Stimulated activated effector memory CD8-positive, alpha-beta T cell treated with anti-CD3 and anti-CD28 coated beads, Interleukin-12 subunit alpha, Interleukin-12 subunit beta, amount 100 ng/mL, for 72 hours (primary cell): ENCODE measurements at regions not wholly inside any gene's neighbourhood (a gene's known extent, or its start where the extent isn't known, plus 50 kb on each side); places are given as distances from the start of the nearest gene placed in this dataset.
"Not testable (repeated sequence)": the region's sequence is repeated elsewhere in the genome, so short reads cannot be mapped to it uniquely, and the experiment has no call there.

Source experiments
- ATAC-seq: fragments of 150-1000 bp; cut with Tn5 transposase; 2 replicates; pipeline ENCODE4 v1.10.0; 2021
- DNase-seq, 2 donors: peaks; one replicate each; pipeline ENCODE4 v3.0.0; 2021 to 2022; ENCODE audit warnings: low spot score in 2 of 2
- H3K27ac Mint-ChIP-seq: one replicate; pipeline ENCODE4 v1.8.0; 2022; ENCODE audit warnings: mild to moderate bottlenecking, mixed read lengths
- H3K36me3 Mint-ChIP-seq: one replicate; pipeline ENCODE4 v1.8.0; 2022; ENCODE audit warnings: mild to moderate bottlenecking, mixed read lengths
- H3K4me1 Mint-ChIP-seq: one replicate; pipeline ENCODE4 v1.8.0; 2022; ENCODE audit warnings: mixed read lengths
- H3K4me3 Mint-ChIP-seq: one replicate; pipeline ENCODE4 v1.8.0; 2022; ENCODE audit warnings: mild to moderate bottlenecking, mixed read lengths
- H3K9me3 Mint-ChIP-seq: one replicate; pipeline ENCODE4 v1.8.0; 2022; ENCODE audit warnings: mixed read lengths

DNA sequence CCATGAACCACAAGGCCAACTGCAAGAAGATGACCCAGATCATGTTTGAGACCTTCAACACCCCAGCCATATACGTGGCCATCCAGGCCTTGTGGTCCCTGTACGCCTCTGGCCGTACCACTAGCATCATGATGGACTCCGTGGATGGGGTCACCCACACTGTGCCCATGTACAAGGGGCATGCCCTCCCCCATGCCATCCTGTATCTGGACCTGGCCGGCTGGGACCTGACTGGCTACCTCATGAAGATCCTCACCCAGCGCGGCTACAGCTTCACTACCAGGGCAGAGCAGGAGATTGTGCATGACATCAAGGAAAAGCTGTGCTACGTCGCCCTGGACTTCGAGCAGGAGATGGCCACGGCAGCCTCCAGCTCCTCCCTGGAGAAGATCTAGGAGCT lies 153.7 kb downstream of the CAVIN4 start:
- DNase-seq (no peak), ATAC-seq (peak; percentile 24)
- no peak overlapping the region for H3K4me3 Mint-ChIP-seq
- no peak overlapping the region for H3K27ac Mint-ChIP-seq
- H3K4me1 Mint-ChIP-seq: no peaks in the 10 kb centered on the region
- no peaks in the 10 kb centered on the region for H3K36me3 Mint-ChIP-seq
- H3K9me3 Mint-ChIP-seq: peaks cover 4% of the 10 kb centered on the region

DNA sequence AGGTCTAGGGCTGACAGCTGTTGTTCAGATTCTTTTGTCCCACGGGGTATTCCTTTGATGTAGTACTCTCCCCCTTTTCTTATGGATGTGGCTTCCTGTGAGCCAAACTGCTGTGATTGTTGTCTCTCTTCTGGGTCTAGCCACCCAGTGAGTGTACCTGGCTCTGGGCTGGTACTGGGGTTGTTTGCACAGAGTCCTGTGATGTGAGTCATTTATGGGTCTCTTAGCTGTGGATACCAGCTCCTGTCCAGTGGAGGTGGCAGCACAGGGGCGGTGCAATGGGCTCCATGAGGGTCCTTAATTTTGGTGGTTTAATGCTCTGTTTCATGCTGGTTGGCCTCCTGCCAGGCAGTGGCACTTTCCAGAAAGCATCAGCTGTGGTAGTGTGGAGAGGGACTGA lies 161.3 kb downstream of the CAVIN4 start:
- no peak for ATAC-seq
- peaks cover 13% of the 10 kb centered on the region for H3K9me3 Mint-ChIP-seq
- no peaks in the 10 kb centered on the region for H3K36me3 Mint-ChIP-seq
- no peak overlapping the region for H3K4me3 Mint-ChIP-seq
- H3K4me1 Mint-ChIP-seq: no peaks in the 10 kb centered on the region
- no peak for DNase-seq
- no peak overlapping the region for H3K27ac Mint-ChIP-seq

DNA sequence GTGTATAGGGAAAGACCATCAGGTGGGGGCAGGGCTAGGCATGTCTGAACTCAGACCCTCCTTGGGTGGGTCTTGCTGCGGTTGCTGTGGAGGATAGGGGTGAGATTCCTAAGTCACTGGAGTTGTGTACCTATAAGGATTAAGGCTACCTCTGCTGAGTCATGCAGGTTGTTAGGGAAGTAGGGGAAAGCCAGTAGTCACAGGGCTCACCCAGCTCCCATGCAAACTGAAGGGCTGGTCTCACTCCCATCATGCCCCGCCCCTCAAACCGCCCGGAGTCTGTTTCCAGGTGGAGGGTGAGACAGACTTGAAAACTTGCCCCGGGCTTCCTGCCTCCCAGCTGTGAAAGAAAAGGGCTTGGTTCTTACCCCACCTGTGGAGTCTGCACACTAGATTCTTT lies 161.8 kb downstream of the CAVIN4 start:
- Mint-ChIP-seq H3K27ac (no peak overlapping the region), H3K4me1 (no peaks in the 10 kb centered on the region), H3K9me3 (peaks cover 13% of the 10 kb centered on the region), H3K4me3 (no peak overlapping the region), H3K36me3 (no peaks in the 10 kb centered on the region)
- DNase-seq (no peak), ATAC-seq (no peak)

DNA sequence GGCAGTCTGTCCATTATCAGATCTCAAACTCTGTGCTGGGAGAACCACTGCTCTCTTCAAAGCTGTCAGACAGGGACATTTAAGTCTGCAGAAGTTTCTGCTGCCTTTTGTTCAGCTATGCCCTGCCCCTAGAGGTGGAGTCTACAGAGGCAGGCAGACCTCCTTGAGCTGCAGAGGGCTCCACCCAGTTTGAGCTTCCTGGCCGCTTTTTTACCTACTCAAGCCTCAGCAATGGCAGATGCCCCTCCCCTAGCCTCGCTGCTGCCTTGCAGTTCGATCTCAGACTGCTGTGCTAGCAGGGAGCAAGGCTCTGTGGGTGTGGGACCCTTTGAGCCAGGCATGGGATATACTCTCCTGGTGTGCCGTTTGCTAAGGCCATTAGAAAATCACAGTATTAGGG lies 171.1 kb downstream of the CAVIN4 start:
- H3K4me1 Mint-ChIP-seq, ATAC-seq, H3K36me3 Mint-ChIP-seq, H3K27ac Mint-ChIP-seq, DNase-seq, H3K9me3 Mint-ChIP-seq, H3K4me3 Mint-ChIP-seq: not testable (repeated sequence)

DNA sequence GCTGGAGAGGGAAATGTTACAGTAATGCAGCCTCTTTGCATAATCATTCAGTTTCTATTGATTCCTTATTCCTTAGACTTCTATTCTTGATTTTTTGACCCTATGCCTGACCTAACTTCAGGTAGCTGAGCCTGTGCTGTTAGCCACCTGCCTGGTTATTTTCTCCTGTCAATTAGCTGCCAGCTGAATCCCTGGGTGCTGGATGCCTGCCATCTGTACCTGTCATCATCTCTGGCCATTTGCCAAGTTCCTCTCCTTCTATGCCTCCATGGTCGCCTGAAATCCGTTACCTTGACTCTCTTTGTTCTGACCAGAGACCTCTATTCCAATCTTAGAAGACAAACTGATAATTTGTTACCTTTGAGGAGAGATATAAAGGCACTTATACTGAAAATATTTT lies 178.3 kb downstream of the CAVIN4 start:
- H3K36me3 Mint-ChIP-seq: no peaks in the 10 kb centered on the region
- peaks cover 9% of the 10 kb centered on the region for H3K9me3 Mint-ChIP-seq
- no peak overlapping the region for H3K27ac Mint-ChIP-seq
- DNase-seq: no peak
- H3K4me3 Mint-ChIP-seq: no peak overlapping the region
- no peak for ATAC-seq
- H3K4me1 Mint-ChIP-seq: no peaks in the 10 kb centered on the region

DNA sequence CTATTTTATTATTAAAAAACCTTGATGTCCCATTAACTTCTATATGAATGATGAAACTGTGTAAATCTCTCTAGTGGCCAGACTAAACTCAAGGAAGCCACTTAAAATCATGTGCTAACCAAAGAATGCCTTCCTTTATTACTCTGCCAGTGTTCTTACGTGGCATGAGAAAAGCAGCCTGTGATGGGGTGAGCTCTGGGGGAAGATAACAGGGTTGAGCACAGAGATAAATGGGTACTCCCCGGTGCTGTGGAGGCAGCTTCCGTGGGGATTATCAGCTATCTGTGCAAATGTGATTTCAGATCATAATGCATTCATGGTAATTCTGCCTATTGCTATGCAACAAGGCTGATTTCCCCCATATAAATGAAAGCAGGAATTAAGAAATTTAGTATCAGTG lies 181.3 kb downstream of the CAVIN4 start:
- ATAC-seq (no peak), DNase-seq (no peak)
- no peak overlapping the region for H3K27ac Mint-ChIP-seq
- H3K36me3 Mint-ChIP-seq: no peaks in the 10 kb centered on the region
- no peak overlapping the region for H3K4me3 Mint-ChIP-seq
- H3K9me3 Mint-ChIP-seq: peaks cover 9% of the 10 kb centered on the region
- no peaks in the 10 kb centered on the region for H3K4me1 Mint-ChIP-seq

DNA sequence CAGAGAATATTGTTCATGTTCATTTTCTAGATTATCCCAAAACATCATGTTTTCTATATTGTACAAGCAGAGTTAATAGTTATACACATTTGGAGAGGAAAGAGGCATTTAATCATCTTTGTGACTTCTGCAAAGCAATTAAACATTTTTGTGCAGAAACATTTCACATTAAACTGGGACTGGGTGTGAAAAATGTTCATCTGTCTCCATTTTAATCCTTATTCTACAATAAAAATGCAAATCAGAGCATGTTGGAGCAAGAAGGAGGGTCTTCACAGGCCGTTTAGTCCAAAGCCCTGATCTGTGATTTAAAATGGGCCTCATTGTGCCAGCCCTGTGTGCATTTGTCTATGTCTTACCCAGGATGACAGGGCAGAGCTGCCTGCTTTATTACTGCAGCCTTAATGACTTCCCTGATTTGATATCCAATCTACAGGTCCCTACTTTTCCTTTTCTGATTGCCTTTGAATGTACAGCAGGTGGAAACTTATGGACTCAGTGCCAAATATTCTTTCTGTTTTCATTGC lies 183.5 kb downstream of the CAVIN4 start:
- H3K9me3 Mint-ChIP-seq: peaks cover 2% of the 10 kb centered on the region
- H3K36me3 Mint-ChIP-seq: no peaks in the 10 kb centered on the region
- H3K4me3 Mint-ChIP-seq: no peak overlapping the region
- ATAC-seq (no peak), DNase-seq (no peak)
- H3K27ac Mint-ChIP-seq: no peak overlapping the region
- H3K4me1 Mint-ChIP-seq: no peaks in the 10 kb centered on the region

DNA sequence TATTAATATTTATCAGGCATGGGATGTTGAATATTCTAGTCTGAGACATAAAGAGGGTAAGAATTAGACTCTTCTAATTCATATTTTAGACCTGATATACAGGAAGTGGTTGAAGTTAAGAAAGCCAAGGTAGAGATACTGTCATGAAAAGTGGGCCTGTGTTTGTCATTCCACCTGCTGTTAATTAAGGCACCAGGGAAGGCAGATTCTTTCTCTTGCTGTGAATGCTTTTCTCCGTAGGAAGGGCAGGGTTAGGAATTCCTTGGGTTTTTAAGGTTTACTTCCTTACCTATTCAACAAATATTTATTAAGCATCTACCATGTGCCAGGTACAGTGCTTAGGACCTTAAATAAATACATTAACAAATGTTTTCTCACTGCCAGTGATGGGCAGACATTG lies 196.4 kb downstream of the CAVIN4 start:
- DNase-seq (no peak), ATAC-seq (no peak)
- H3K4me3 Mint-ChIP-seq: no peak overlapping the region
- no peak overlapping the region for H3K27ac Mint-ChIP-seq
- H3K36me3 Mint-ChIP-seq: no peaks in the 10 kb centered on the region
- peaks cover 9% of the 10 kb centered on the region for H3K9me3 Mint-ChIP-seq
- no peaks in the 10 kb centered on the region for H3K4me1 Mint-ChIP-seq

DNA sequence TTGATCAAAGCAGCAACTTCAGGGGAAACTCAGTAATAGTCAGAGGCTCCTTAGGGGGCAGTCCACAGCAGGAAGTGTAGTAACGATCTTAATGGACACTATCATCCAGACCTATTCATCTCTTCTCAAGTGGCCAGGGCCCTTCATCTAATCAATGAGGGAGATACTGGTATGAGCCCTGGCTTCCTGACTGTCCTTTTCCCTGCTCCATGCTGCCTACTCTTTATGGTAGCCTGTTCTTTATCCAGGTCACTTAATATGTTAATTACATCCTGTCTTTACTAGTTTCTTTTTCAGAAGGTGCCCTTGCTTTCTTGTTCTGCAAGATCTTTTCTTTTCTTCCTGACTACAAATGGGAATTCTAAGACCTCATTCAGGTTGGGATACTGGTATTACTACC lies 197.1 kb downstream of the CAVIN4 start:
- Mint-ChIP-seq H3K4me1 (no peaks in the 10 kb centered on the region), H3K4me3 (no peak overlapping the region), H3K27ac (no peak overlapping the region), H3K9me3 (peaks cover 9% of the 10 kb centered on the region), H3K36me3 (no peaks in the 10 kb centered on the region)
- ATAC-seq (no peak), DNase-seq (no peak)

DNA sequence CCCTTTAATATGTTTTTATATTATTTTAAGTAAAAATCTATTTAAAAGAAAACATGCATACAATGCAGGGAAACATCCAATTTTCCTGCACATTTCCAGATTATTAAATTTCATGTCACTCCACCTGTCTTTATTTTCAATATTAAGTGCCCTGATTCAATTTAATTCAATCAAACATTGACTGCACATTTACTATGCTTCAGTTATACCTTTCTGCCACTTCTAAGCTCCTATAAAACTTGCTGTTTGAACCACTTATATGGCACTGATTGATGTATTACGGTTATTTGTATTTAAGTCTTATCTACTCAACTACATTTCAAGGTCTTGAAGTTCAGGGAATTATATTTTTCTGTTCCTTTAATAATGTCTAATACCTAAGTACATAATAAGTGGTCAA lies 198.0 kb downstream of the CAVIN4 start:
- peaks cover 7% of the 10 kb centered on the region for H3K9me3 Mint-ChIP-seq
- no peaks in the 10 kb centered on the region for H3K4me1 Mint-ChIP-seq
- no peak overlapping the region for H3K4me3 Mint-ChIP-seq
- no peaks in the 10 kb centered on the region for H3K36me3 Mint-ChIP-seq
- no peak for DNase-seq
- H3K27ac Mint-ChIP-seq: no peak overlapping the region
- ATAC-seq: no peak

DNA sequence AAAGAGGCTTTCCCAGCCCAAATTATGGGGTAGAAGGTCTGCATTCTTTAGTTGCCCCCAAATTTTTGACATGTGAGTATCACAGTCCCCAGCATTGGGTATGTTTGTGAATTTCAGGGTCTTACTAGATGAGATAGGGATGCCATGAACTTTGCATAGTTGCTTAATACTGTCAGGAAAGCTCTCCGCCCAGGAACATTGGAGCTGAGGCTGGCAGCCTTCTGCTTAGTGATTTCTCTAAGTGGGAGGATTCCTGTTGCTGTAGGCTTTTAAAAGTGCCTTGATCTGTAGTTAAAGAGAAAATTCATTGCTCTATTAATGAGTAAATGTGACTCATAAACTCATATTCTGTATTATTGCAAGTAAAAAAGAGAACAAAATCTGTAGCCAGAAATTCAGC lies 206.9 kb downstream of the CAVIN4 start:
- Mint-ChIP-seq H3K36me3 (no peaks in the 10 kb centered on the region), H3K9me3 (peaks cover 9% of the 10 kb centered on the region), H3K27ac (no peak overlapping the region), H3K4me1 (no peaks in the 10 kb centered on the region), H3K4me3 (no peak overlapping the region)
- no peak for ATAC-seq
- DNase-seq: no peak

DNA sequence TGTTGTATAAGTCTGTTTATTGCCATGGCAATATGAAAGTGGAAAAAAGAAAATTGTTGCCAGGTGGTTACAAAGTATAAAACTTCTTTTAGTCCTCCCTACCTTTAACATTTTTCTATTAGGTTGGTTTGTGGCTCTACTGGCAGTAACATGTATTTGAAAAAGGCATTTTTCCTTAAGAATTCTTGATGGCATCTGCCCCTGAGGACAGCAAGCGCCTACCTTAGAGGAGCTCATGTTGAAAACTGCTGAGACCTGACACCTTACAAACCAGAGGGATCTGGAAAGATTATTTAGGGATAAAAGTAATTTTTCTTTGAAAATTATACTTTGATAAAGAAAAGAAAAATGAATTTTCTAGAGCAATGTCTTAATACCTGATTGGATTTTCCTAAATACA lies 208.1 kb downstream of the CAVIN4 start:
- no peaks in the 10 kb centered on the region for H3K4me1 Mint-ChIP-seq
- no peak for ATAC-seq
- DNase-seq: no peak
- H3K4me3 Mint-ChIP-seq: no peak overlapping the region
- peaks cover 9% of the 10 kb centered on the region for H3K9me3 Mint-ChIP-seq
- no peaks in the 10 kb centered on the region for H3K36me3 Mint-ChIP-seq
- no peak overlapping the region for H3K27ac Mint-ChIP-seq

DNA sequence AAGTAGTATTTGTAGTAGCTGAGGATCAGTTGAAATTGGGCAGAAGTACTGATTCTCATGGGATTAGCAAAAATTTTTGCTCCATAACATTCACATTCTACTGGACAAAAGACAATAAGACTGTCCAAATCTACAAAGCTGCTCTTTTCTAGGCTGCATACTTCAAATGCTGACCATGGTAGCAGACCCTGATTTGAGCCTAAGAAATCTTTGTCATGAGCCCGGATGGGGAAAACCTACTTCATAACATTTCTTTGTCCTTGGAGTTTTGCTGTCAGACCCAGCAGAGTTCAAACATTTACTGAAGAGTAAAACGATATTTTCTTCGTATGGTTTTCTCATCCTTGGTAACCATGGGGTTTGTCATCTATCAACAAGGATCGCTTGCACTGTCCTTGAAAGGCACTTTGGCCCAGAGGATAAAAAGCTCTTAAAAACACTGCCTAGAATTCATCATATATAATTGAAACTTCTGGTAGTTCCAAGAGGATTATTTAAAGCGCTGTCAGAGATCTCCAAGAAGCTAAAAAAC lies 216.9 kb downstream of the CAVIN4 start:
- Mint-ChIP-seq H3K27ac (no peak overlapping the region), H3K4me1 (no peaks in the 10 kb centered on the region), H3K36me3 (no peaks in the 10 kb centered on the region), H3K9me3 (no peaks in the 10 kb centered on the region), H3K4me3 (no peak overlapping the region)
- no peak for ATAC-seq
- no peak for DNase-seq

DNA sequence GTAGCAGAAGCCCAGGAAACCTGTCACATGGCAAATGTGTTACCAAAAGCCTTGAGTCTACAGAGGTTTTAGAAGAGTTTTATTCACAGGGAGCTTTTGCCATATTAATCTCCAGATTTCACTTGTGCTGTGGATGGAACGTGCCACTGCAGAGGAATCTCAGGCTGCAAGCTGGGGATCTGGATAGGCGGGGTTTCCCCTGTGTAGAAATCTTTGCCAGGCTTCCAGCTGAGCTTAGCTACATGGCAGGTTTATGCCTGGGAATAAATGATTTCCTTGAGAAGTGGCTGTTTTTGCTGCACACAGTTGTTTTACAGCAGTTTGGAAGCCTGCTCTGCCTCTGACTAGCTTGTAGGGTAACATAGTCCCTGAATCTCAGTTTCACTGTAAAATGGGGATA lies 224.6 kb upstream of the PLPPR1 start:
- peaks cover 2% of the 10 kb centered on the region for H3K9me3 Mint-ChIP-seq
- H3K27ac Mint-ChIP-seq: no peak overlapping the region
- H3K36me3 Mint-ChIP-seq: no peaks in the 10 kb centered on the region
- H3K4me1 Mint-ChIP-seq: no peaks in the 10 kb centered on the region
- no peak overlapping the region for H3K4me3 Mint-ChIP-seq
- DNase-seq: no peak
- no peak for ATAC-seq

DNA sequence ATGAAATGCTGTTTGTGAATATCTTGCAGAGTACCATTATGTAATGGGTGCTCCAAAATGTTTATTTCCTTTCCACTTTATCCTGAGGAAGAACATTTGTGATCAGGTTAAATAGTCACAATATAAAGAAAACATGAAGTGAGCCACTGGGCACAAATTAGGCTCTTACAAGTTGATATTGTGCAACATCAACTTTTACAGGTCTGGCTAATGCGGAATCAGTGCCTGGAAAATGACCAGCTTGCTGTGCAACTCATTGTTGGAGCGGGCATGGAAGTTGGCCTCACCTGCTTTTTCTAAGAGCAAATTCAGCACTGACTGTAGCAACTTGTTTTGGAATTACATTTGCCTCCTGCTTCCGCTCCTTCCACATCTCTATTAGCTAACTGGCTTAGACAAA lies 216.9 kb upstream of the PLPPR1 start:
- H3K4me1 Mint-ChIP-seq: no peaks in the 10 kb centered on the region
- H3K4me3 Mint-ChIP-seq: no peak overlapping the region
- ATAC-seq (no peak), DNase-seq (no peak)
- peaks cover 5% of the 10 kb centered on the region for H3K9me3 Mint-ChIP-seq
- no peak overlapping the region for H3K27ac Mint-ChIP-seq
- H3K36me3 Mint-ChIP-seq: no peaks in the 10 kb centered on the region

DNA sequence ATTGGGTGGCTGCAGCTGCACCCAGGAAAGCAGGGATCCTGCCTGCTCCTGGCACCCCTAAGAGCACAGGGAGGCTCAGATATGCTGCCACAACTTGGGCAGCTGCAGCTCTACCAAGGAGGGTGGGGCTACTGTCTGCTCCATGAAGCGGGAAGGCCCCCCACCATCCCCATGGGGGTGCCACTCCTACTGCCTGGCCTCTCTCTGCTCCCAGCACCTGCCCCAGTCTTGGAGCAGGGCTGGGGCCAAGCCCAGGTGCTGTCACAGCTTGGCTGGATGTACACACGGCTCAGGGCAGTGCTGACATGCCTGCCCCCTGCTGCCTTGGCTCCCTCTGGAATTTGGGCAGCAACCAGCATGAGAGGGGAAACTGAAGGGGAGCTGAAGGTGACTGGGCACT lies 214.7 kb upstream of the PLPPR1 start:
- no peak for DNase-seq
- H3K27ac Mint-ChIP-seq: no peak overlapping the region
- H3K4me1 Mint-ChIP-seq: no peaks in the 10 kb centered on the region
- no peak overlapping the region for H3K4me3 Mint-ChIP-seq
- peaks cover 5% of the 10 kb centered on the region for H3K9me3 Mint-ChIP-seq
- peak; percentile 19 for ATAC-seq
- no peaks in the 10 kb centered on the region for H3K36me3 Mint-ChIP-seq

DNA sequence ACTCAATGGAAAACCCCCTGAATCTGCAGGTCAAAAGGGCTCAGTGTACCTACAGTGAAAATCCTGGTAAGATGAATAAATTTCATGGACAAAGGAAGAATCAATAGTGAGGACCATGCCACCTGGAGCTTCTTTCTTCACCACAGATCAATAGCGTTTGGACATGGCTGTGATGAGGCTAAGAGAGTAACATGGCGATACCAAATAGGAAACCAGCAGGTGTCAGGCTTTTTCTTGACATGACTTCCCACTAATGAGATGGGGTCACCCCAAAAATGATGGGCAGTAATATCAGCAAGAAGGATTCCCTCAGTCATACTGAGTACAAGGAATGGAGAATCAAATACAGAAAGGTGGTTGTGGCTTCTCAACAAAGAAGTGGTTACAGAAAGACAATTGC lies 208.5 kb upstream of the PLPPR1 start:
- H3K4me1 Mint-ChIP-seq: no peaks in the 10 kb centered on the region
- no peaks in the 10 kb centered on the region for H3K36me3 Mint-ChIP-seq
- ATAC-seq: no peak
- H3K4me3 Mint-ChIP-seq: no peak overlapping the region
- H3K27ac Mint-ChIP-seq: no peak overlapping the region
- H3K9me3 Mint-ChIP-seq: peaks cover 4% of the 10 kb centered on the region
- DNase-seq: no peak
